ENCODE measurements at regions not wholly inside any gene's neighbourhood (a gene's known extent, or its start where the extent isn't known, plus 50 kb on each side); places are given as distances from the start of the nearest gene placed in this dataset.

DNA sequence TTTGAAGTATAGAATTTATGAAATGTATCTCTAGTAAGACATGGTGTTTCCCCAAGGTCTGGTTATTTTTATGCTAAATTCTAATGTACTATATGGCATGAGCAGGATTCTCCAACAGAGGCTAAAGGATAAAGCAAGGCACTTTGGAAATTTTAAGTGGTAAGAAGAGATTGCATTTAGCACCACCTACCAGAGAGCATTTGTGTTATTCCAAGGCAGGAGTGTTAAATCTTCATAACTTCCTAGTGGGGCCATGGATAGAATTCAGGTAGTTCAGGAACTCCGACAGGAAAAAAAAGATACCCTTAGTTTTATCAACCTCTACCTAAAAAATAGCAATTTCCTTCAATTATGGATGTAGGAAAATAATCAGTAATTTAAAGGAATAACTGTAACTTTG, 497.4 kb upstream of the CRIM1 start:
- H3K4me3 ChIP-seq (ENCODE audit: low read length), result no peak overlapping the region
- H4K20me1 ChIP-seq (ENCODE audit: control insufficient read depth, insufficient read depth, low read depth, low read length), result no peaks in the 10 kb centered on the region
- no peak for TF ChIP-seq EZH2phosphoT487 (IDR thresholded peaks at IDR 0.05; ENCODE audit: borderline replicate concordance, low read length)
- TF ChIP-seq, protein P1, sequence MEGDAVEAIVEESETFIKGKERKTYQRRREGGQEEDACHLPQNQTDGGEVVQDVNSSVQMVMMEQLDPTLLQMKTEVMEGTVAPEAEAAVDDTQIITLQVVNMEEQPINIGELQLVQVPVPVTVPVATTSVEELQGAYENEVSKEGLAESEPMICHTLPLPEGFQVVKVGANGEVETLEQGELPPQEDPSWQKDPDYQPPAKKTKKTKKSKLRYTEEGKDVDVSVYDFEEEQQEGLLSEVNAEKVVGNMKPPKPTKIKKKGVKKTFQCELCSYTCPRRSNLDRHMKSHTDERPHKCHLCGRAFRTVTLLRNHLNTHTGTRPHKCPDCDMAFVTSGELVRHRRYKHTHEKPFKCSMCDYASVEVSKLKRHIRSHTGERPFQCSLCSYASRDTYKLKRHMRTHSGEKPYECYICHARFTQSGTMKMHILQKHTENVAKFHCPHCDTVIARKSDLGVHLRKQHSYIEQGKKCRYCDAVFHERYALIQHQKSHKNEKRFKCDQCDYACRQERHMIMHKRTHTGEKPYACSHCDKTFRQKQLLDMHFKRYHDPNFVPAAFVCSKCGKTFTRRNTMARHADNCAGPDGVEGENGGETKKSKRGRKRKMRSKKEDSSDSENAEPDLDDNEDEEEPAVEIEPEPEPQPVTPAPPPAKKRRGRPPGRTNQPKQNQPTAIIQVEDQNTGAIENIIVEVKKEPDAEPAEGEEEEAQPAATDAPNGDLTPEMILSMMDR (IDR thresholded peaks at IDR 0.05; ENCODE audit: low read depth, low read length, poor library complexity, severe bottlenecking), result no peak
- no peak overlapping the region for H3K27ac ChIP-seq (ENCODE audit: low read depth, low read length)
- no peaks in the 10 kb centered on the region for H3K9me3 ChIP-seq (ENCODE audit: control insufficient read depth, insufficient read depth, low read length)
- H3K4me1 ChIP-seq (ENCODE audit: control insufficient read depth, low read length), result no peaks in the 10 kb centered on the region
- no peaks in the 10 kb centered on the region for H3K79me2 ChIP-seq (ENCODE audit: control insufficient read depth, low read length)
- H3K9me2 ChIP-seq (replicated peaks; ENCODE audit: control insufficient read depth, low read length), result no peaks in the 10 kb centered on the region
- no peaks in the 10 kb centered on the region for H3K27me3 ChIP-seq (ENCODE audit: control insufficient read depth, low read length)
- H3K36me3 ChIP-seq (ENCODE audit: control insufficient read depth, low read length), result no peaks in the 10 kb centered on the region
- no peak overlapping the region for H3K4me2 ChIP-seq (ENCODE audit: low read length)
- no peaks in the 10 kb centered on the region for H3F3A ChIP-seq (ENCODE audit: control insufficient read depth, insufficient read depth)

DNA sequence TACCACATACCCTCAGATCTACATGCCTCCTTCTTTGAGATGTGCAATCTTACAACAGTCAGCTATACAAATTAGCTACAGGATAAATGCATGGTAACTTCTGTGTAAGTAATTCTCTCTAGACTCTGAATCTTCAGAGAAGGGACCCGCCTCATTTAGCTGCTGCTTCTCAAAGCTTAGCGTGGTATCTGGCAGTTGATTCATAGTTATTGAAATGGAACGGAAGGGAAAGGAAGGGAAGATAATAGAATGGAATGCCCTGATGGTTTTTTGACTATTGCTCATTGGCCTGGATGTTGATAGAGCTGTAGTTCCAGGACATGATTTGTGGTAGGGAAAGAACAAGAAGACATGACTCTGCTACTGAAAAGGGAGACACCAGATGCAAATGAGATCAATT, 498.1 kb upstream of the CRIM1 start:
- no peaks in the 10 kb centered on the region for H3K27me3 ChIP-seq (ENCODE audit: control insufficient read depth, low read length)
- no peak overlapping the region for H3K27ac ChIP-seq (ENCODE audit: low read depth, low read length)
- H3F3A ChIP-seq (ENCODE audit: control insufficient read depth, insufficient read depth), result no peaks in the 10 kb centered on the region
- H3K4me2 ChIP-seq (ENCODE audit: low read length), result no peak overlapping the region
- TF ChIP-seq EZH2phosphoT487 (IDR thresholded peaks at IDR 0.05; ENCODE audit: borderline replicate concordance, low read length), result no peak
- TF ChIP-seq, protein P1 (IDR thresholded peaks at IDR 0.05; ENCODE audit: low read depth, low read length, poor library complexity, severe bottlenecking), result no peak
- no peaks in the 10 kb centered on the region for H3K9me2 ChIP-seq (replicated peaks; ENCODE audit: control insufficient read depth, low read length)
- H3K4me1 ChIP-seq (ENCODE audit: control insufficient read depth, low read length), result no peaks in the 10 kb centered on the region
- no peaks in the 10 kb centered on the region for H3K79me2 ChIP-seq (ENCODE audit: control insufficient read depth, low read length)
- no peaks in the 10 kb centered on the region for H3K36me3 ChIP-seq (ENCODE audit: control insufficient read depth, low read length)
- no peak overlapping the region for H3K4me3 ChIP-seq (ENCODE audit: low read length)
- H4K20me1 ChIP-seq (ENCODE audit: control insufficient read depth, insufficient read depth, low read depth, low read length), result no peaks in the 10 kb centered on the region
- no peaks in the 10 kb centered on the region for H3K9me3 ChIP-seq (ENCODE audit: control insufficient read depth, insufficient read depth, low read length)

DNA sequence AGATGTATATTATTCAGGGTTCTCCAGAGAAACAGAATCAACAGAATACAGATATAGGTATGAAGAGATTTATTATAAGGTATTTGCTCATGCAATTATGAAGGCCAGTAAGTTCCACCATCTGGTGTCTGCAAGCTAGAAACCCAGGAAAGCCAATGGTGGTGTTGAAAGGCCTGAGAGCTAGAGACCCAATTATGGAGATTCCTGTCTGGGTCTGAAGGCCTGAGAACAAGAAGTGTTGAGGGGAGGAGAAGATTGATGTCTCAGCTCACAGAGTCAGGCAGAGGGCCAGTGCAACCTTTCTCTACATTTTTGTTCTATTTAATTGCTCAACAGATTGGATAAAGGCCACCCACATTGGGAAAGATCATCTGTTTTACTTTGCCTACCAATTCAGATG, 524.2 kb upstream of the CRIM1 start:
- no peak for TF ChIP-seq EZH2phosphoT487 (IDR thresholded peaks at IDR 0.05; ENCODE audit: borderline replicate concordance, low read length)
- TF ChIP-seq, protein P1 (IDR thresholded peaks at IDR 0.05; ENCODE audit: low read depth, low read length, poor library complexity, severe bottlenecking), result no peak
- no peaks in the 10 kb centered on the region for H3F3A ChIP-seq (ENCODE audit: control insufficient read depth, insufficient read depth)

DNA sequence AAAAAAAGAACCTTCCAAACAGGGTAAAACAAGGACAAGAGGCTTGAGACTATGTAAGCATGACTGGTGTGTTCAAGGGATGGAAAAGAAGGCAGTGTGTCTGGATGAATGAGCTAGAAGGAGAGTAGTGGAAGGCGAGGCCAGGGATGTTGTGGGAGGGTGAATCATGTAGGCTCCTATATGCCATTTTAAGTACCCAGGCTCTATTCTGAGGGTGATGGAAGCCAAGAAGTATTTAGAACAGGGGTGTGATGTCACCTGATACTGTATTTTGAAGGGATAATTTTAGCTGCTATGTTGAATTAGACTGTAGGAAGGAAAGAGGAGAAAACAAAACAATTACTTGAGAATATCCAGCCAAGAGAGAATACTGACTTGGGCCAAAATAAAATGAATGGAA, 524.7 kb upstream of the CRIM1 start:
- H3K36me3 ChIP-seq (ENCODE audit: control insufficient read depth, low read length), result no peaks in the 10 kb centered on the region
- no peak overlapping the region for H3K27ac ChIP-seq (ENCODE audit: low read depth, low read length)
- H3K9me3 ChIP-seq (ENCODE audit: control insufficient read depth, insufficient read depth, low read length), result no peaks in the 10 kb centered on the region
- H3K27me3 ChIP-seq (ENCODE audit: control insufficient read depth, low read length), result no peaks in the 10 kb centered on the region
- H3K4me1 ChIP-seq (ENCODE audit: control insufficient read depth, low read length), result no peaks in the 10 kb centered on the region
- H3F3A ChIP-seq (ENCODE audit: control insufficient read depth, insufficient read depth), result no peaks in the 10 kb centered on the region
- TF ChIP-seq, protein P1 (IDR thresholded peaks at IDR 0.05; ENCODE audit: low read depth, low read length, poor library complexity, severe bottlenecking), result no peak
- TF ChIP-seq EZH2phosphoT487 (IDR thresholded peaks at IDR 0.05; ENCODE audit: borderline replicate concordance, low read length), result no peak
- H3K4me2 ChIP-seq (ENCODE audit: low read length), result no peak overlapping the region
- no peaks in the 10 kb centered on the region for H3K79me2 ChIP-seq (ENCODE audit: control insufficient read depth, low read length)
- H4K20me1 ChIP-seq (ENCODE audit: control insufficient read depth, insufficient read depth, low read depth, low read length), result no peaks in the 10 kb centered on the region
- H3K4me3 ChIP-seq (ENCODE audit: low read length), result no peak overlapping the region
- H3K9me2 ChIP-seq (replicated peaks; ENCODE audit: control insufficient read depth, low read length), result no peaks in the 10 kb centered on the region

More for the DNA sequence above, 524.2 kb upstream of the CRIM1 start:
- Histone ChIP-seq H3K27me3 (ENCODE audit: control insufficient read depth, low read length) (no peaks in the 10 kb centered on the region), H3K9me2 (replicated peaks; ENCODE audit: control insufficient read depth, low read length) (no peaks in the 10 kb centered on the region), H3K9me3 (ENCODE audit: control insufficient read depth, insufficient read depth, low read length) (no peaks in the 10 kb centered on the region), H4K20me1 (ENCODE audit: control insufficient read depth, insufficient read depth, low read depth, low read length) (no peaks in the 10 kb centered on the region), H3K27ac (ENCODE audit: low read depth, low read length) (no peak overlapping the region), H3K4me2 (ENCODE audit: low read length) (no peak overlapping the region), H3K4me3 (ENCODE audit: low read length) (no peak overlapping the region), H3K36me3 (ENCODE audit: control insufficient read depth, low read length) (no peaks in the 10 kb centered on the region), H3K79me2 (ENCODE audit: control insufficient read depth, low read length) (no peaks in the 10 kb centered on the region), H3K4me1 (ENCODE audit: control insufficient read depth, low read length) (no peaks in the 10 kb centered on the region)
